HG03139 (cell line): ENCODE measurements at regions not wholly inside any gene's neighbourhood (a gene's known extent, or its start where the extent isn't known, plus 50 kb on each side); places are given as distances from the start of the nearest gene placed in this dataset.
"Not testable (repeated sequence)": the region's sequence is repeated elsewhere in the genome, so short reads cannot be mapped to it uniquely, and the experiment has no call there.

Experiments
- ATAC-seq: cut with Tn5 transposase; IDR thresholded peaks from one replicate; pipeline ENCODE4 v1.9.1; 2021; ENCODE audit not compliant: unreplicated experiment

DNA sequence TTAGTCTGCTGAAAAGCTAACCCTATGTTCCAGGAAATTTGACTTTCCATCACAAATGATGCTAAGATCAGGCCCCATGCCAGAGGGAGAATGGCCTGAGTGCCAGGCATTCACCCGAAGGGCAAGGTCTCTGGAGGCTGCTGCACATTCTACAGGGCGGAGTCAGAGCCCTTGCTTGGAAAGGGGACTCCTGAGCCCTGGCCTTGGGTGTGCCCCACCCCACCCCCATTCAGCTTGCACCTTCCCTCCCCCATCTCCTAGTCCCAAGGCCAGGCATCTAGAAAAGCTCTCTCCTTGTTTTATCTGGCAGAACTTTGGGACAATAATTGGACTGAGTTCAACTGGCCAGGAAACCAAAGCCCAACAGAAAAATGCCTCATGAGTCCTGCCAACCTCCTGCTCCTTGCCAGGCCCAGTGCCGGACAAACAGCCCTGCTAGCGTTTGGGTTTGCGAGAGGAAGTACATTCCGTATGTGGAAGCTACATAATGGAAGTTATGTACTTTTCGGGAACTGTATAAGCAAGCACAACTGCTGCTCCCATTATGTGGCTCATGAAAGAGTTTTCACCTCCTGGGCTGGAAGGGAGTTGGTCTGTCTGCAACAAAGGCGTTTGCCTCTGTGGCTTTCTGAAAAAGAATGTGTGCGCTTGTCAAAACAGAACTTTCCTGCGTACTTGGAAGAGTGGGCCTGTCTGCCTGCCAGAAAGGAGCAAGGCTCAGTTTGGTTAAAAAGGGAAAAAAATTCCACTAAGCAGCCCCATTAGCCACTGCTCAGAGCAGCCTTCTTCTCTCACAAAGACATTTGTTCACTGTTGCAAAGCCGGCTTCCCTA lies 321.5 kb upstream of the CTNNB1 start:
- ATAC-seq, result no peak

- ATAC-seq, result no peak
Measured at GRCh38 chr3:40878464-40878905, 320.8 kb upstream of the CTNNB1 start.

- ATAC-seq, result no peak
Measured at GRCh38 chr3:40885430-40885829, 313.9 kb upstream of the CTNNB1 start.

GRCh38 chr3:40886660-40887425 lies 312.5 kb upstream of the CTNNB1 start:
- no peak for ATAC-seq

DNA sequence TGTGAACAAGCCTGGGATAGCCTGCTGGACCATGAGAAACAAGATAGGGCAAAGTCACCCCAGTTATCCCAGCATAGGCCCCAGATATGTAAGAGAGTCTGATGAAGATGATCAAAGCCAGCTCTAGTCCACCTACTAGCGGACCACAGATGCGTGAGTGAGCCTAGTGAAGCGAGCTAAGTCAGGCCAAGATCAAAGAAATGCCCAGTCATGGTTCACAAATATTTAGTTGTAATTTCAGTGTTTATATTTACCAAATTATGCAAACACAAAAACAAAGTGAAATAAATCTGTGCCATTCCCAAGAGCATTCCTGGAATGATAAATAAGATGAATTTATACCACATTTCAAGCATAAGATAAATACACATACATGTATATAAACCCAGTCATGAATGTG lies 308.1 kb upstream of the CTNNB1 start:
- ATAC-seq, result no peak

DNA sequence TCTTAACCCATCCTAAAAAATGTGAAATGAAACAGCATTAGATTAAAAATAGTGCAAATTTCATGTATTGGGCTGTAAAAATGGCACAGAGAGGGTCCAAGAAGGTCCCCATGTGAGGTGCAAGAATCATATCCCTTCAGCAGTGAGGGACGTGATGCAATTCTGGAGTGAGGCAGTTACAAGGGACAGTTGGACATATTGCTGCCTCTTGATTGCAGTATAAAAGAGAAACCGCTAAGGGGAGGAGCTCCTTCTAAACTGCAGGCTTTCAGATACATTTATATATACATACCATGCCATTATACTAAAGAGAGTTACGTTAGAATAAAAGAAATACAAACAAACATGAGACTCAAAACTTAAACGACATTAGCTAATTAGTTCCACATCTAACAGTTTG lies 304.2 kb upstream of the CTNNB1 start:
- no peak for ATAC-seq

- no peak for ATAC-seq
Measured at GRCh38 chr3:40899286-40899712, 300.0 kb upstream of the CTNNB1 start.

DNA sequence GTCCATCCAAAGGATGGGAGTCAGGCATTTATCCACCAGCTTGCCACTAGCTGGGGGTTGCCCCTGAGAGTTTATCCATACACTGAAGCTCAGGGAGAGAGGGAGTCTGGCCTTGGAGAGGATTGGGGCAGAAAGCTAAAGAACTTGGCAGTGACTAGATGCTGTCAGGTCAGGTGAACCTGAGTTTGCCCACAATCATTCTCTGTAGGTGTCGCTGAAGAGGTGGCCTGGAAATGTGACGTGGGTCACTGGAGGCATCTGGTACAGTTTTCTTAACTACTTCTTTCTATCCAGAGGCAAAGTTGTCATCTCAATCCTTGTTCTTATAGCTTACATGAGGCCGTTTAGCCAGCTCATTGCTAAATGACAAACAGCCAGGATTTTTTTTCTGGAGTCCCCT lies 298.0 kb upstream of the CTNNB1 start:
- ATAC-seq, result no peak

DNA sequence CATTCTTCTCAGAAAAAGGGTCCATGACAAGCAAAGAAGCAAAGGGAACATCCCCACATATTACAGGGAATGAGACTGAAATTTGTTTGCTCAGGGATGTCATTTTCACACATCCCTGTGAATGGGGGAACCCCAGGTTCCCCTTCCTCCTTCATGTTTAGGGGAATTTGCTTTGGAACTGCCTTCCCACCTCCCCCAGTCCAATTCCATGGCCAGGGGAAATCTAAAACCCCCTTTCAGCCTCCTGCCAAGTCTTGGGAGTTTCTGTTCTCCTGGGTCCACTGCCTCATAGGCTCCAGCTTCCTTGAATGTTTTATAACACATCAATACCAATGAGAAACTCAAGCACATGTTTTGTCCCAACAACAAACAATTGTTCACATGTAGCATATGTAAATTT lies 297.5 kb upstream of the CTNNB1 start:
- ATAC-seq, result no peak

- ATAC-seq, result not testable (repeated sequence)
Measured at GRCh38 chr3:40907907-40908465, 291.3 kb upstream of the CTNNB1 start.

- no peak for ATAC-seq
Measured at GRCh38 chr3:40908612-40909011, 290.7 kb upstream of the CTNNB1 start.

DNA sequence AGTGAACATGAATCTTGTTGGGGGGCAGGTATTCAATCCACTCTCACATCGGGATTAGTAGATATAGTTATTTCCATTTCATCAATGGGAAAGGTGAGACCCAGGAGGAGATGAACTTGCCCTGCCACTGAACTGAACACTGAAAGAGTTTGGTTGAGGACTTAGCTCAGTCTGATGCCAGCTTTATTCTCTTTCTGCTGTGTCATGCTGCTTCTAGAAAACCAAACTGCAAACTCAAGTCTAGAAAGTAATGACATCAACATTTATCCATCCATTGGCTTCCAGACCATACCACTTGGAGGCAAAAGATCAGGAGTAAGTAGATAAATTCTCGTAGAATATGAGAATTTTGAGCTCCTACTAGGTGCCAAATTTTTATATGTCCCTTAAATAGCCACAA lies 288.0 kb upstream of the CTNNB1 start:
- no peak for ATAC-seq

GRCh38 chr3:40911928-40912327 lies 287.4 kb upstream of the CTNNB1 start:
- peak; percentile 58 for ATAC-seq

- no peak for ATAC-seq
Measured at GRCh38 chr3:40912461-40912860, 286.8 kb upstream of the CTNNB1 start.

DNA sequence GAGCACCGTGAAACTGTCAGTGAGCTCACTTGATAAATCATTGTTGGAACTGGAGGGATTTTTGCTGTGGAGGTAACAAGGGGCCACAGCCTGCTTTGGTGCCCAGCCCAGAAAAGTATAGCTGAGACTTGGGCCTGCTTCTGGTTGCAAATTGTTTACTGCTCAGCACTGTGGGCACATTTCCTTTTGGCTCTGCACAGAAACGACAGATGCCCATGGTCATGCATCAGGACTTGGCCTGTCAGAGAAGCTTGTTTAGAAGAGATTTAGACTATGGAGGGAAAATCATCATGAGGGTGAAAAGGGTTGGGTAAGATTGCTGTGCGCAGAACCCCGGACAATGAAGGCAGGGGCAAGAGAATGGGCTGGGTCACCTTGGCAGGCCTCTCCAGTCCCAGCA lies 286.1 kb upstream of the CTNNB1 start:
- no peak for ATAC-seq

GRCh38 chr3:40913641-40914040 lies 285.7 kb upstream of the CTNNB1 start:
- no peak for ATAC-seq

- no peak for ATAC-seq
Measured at GRCh38 chr3:40914475-40914874, 284.8 kb upstream of the CTNNB1 start.

- ATAC-seq, result no peak
Measured at GRCh38 chr3:40915346-40915865, 283.9 kb upstream of the CTNNB1 start.

DNA sequence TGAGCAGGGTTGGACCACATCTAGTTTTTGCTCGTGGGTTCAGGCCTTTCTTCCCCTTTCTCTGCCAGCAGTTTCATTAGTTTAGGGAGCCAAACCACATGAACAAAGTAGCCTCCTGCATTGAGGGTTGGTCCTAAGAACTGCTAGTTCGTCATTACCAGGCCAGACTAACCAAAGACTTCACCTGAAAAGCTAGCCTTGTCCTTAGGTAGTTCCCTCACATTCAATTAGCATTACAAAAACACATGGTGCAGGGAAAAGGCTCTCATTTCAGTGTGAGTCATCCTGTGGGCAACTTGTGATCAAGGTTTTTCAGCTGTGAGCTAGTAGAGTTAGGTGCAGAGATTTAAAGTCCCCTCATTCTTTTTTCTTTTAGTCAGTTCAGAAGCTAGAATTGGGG lies 279.3 kb upstream of the CTNNB1 start:
- no peak for ATAC-seq

- ATAC-seq, result no peak
Measured at GRCh38 chr3:40921251-40921650, 278.1 kb upstream of the CTNNB1 start.

GRCh38 chr3:40923143-40923542 lies 276.2 kb upstream of the CTNNB1 start:
- no peak for ATAC-seq

DNA sequence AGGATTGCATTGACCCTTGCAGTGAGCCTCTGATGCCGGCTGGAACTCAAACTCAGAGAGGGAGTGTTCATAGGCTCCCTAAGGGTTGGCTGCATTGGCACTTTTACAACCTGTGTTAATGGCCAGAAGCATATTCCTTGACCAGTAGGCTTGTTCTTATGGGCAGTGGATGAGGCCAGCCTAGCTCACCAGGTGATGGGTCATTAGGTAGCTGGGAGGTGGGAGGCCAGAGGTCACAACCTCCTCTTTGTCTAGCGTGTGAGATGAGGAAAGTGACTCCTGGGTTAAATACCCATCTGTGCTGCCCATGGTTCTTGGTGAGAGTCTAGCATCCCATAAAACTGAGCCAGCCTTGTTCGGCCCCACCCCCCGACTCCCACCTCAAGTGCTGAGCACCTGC lies 275.7 kb upstream of the CTNNB1 start:
- no peak for ATAC-seq
